AG04450 (cell line): ENCODE measurements at regions not wholly inside any gene's neighbourhood (a gene's known extent, or its start where the extent isn't known, plus 50 kb on each side); places are given as distances from the start of the nearest gene placed in this dataset.

ENCODE experiments used
- CTCF ChIA-PET: fragments of 300-600, 350-600 bp; formaldehyde crosslinking; extraction: SDS; loops from one replicate; lab custom pipeline; 2022; ENCODE audit warnings: antibody characterized with exemption, inconsistent platforms; lab: Charles Lee
- POLR2A ChIA-PET: fragments of 350-600 bp; formaldehyde crosslinking; extraction: SDS; loops from one replicate; lab custom pipeline; 2021; ENCODE audit warnings: antibody characterized with exemption, inconsistent platforms; lab: Yijun Ruan, JAX
- DNase-seq: peaks from one replicate; pipeline ENCODE4 v3.0.0-alpha.2; 2011; ENCODE audit warnings: low read depth, low spot score
- H3K27ac ChIP-seq: one replicate; pipeline ENCODE4 v1.5.1; 2012; ENCODE audit warnings: low read depth, low read length, control low read depth
- H3K27me3 ChIP-seq: one replicate; pipeline ENCODE4 v1.6.0; 2012; ENCODE audit warnings: low read length; ENCODE audit not compliant: control insufficient read depth, insufficient read depth
- H3K4me3 ChIP-seq: 2 replicates; pipeline ENCODE4 v1.5.1; 2011; ENCODE audit warnings: mild to moderate bottlenecking, low read depth, low read length, control low read depth
- H3K9me3 ChIP-seq: 2 replicates; pipeline ENCODE4 v1.5.1; 2012; ENCODE audit warnings: low read length; ENCODE audit not compliant: control insufficient read depth, insufficient read depth
- TF ChIP-seq, protein P1 (sequence below): IDR thresholded peaks from 2 replicates; pipeline ENCODE4 v1.5.1; 2011; ENCODE audit warnings: low read depth, low read length, control low read depth, inconsistent platforms

GRCh38 chr16:88292007-88292970, 90.5 kb upstream of the ZNF469 start:
- no peaks in the 10 kb centered on the region for H3K27me3 ChIP-seq
- H3K4me3 ChIP-seq: no peak overlapping the region
- ChIA-PET POLR2A (interaction anchor here (0.6 kb wide), 1 partner anchor 14 kb away, joined by 5 read pairs; no protein-coding TSS in a partner anchor), CTCF (no interaction called here)
- H3K27ac ChIP-seq: no peak overlapping the region
- TF ChIP-seq, protein P1, sequence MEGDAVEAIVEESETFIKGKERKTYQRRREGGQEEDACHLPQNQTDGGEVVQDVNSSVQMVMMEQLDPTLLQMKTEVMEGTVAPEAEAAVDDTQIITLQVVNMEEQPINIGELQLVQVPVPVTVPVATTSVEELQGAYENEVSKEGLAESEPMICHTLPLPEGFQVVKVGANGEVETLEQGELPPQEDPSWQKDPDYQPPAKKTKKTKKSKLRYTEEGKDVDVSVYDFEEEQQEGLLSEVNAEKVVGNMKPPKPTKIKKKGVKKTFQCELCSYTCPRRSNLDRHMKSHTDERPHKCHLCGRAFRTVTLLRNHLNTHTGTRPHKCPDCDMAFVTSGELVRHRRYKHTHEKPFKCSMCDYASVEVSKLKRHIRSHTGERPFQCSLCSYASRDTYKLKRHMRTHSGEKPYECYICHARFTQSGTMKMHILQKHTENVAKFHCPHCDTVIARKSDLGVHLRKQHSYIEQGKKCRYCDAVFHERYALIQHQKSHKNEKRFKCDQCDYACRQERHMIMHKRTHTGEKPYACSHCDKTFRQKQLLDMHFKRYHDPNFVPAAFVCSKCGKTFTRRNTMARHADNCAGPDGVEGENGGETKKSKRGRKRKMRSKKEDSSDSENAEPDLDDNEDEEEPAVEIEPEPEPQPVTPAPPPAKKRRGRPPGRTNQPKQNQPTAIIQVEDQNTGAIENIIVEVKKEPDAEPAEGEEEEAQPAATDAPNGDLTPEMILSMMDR: no peak
- no peak for DNase-seq
- H3K9me3 ChIP-seq: peaks cover 7% of the 10 kb centered on the region

GRCh38 chr16:88293097-88293496, 89.7 kb upstream of the ZNF469 start:
- TF ChIP-seq, protein P1: no peak
- no peak overlapping the region for H3K27ac ChIP-seq
- no peaks in the 10 kb centered on the region for H3K27me3 ChIP-seq
- DNase-seq: no peak
- H3K9me3 ChIP-seq: peaks cover 3% of the 10 kb centered on the region; the same call in 1 of the 2 replicates
- ChIA-PET POLR2A (no interaction called here), CTCF (no interaction called here)
- no peak overlapping the region for H3K4me3 ChIP-seq

GRCh38 chr16:88295671-88296436, 86.9 kb upstream of the ZNF469 start:
- Histone ChIP-seq H3K27me3 (no peaks in the 10 kb centered on the region), H3K27ac (no peak overlapping the region), H3K4me3 (no peak overlapping the region), H3K9me3 (no peaks in the 10 kb centered on the region; the same call in 1 of the 2 replicates)
- POLR2A ChIA-PET: no interaction called here
- TF ChIP-seq, protein P1: no peak
- CTCF ChIA-PET: no interaction called here
- no peak for DNase-seq

GRCh38 chr16:88296437-88297177, 86.2 kb upstream of the ZNF469 start:
- CTCF ChIA-PET: no interaction called here

More at GRCh38 chr16:88296437-88297177, 86.2 kb upstream of the ZNF469 start:
- H3K9me3 ChIP-seq: no peaks in the 10 kb centered on the region; the same call in 1 of the 2 replicates
- no peak overlapping the region for H3K4me3 ChIP-seq
- no peaks in the 10 kb centered on the region for H3K27me3 ChIP-seq
- POLR2A ChIA-PET: no interaction called here
- TF ChIP-seq, protein P1: no peak
- no peak overlapping the region for H3K27ac ChIP-seq
- DNase-seq: no peak
